Activated CD4-positive, alpha-beta memory T cell treated with anti-CD3 and anti-CD28 coated beads for 36 hours (primary cell): ENCODE measurements at regions not wholly inside any gene's neighbourhood (a gene's known extent, or its start where the extent isn't known, plus 50 kb on each side); places are given as distances from the start of the nearest gene placed in this dataset.

Source experiments
- CTCF ChIA-PET: fragments of 350-600 bp; sonication (Branson Sonifier 250); formaldehyde crosslinking; loops from one replicate; lab custom pipeline; 2021; ENCODE audit warnings: antibody characterized with exemption, inconsistent platforms; lab: Charles Lee
- POLR2A ChIA-PET: fragments of 350-600 bp; sonication (Branson Sonifier 250); formaldehyde crosslinking; loops from one replicate; lab custom pipeline; 2021; ENCODE audit warnings: antibody characterized with exemption; lab: Charles Lee
- DNase-seq: peaks from one replicate; pipeline ENCODE4 v3.0.0-alpha.2; 2020
- H3K27ac Mint-ChIP-seq: one replicate; pipeline ENCODE4 v1.8.0; 2021; ENCODE audit warnings: mixed read lengths
- H3K27me3 Mint-ChIP-seq: one replicate; pipeline ENCODE4 v1.8.0; 2021; ENCODE audit warnings: mixed read lengths
- H3K36me3 Mint-ChIP-seq: one replicate; pipeline ENCODE4 v1.8.0; 2021; ENCODE audit warnings: mixed read lengths
- H3K4me1 Mint-ChIP-seq: one replicate; pipeline ENCODE4 v1.8.0; 2021; ENCODE audit warnings: low read depth, mixed read lengths
- H3K4me3 Mint-ChIP-seq: one replicate; pipeline ENCODE4 v1.8.0; 2021; ENCODE audit warnings: mild to moderate bottlenecking, mixed read lengths
- H3K9me3 Mint-ChIP-seq: one replicate; pipeline ENCODE4 v1.8.0; 2021; ENCODE audit warnings: mixed read lengths
- intact Hi-C: fragments of 100-400 bp; cut with micrococcal nuclease; formaldehyde crosslinking; loops from one replicate; pipeline ENCODE4 v1.15.1; 2023

- intact Hi-C loops, result no loop called here
- CTCF ChIA-PET, result interaction anchor here (1.5 kb wide), 1 partner anchor 8 kb away, joined by 6 read pairs; no protein-coding TSS in a partner anchor
- Mint-ChIP-seq H3K4me3 (no peak overlapping the region), H3K27me3 (no peaks in the 10 kb centered on the region), H3K4me1 (no peaks in the 10 kb centered on the region), H3K36me3 (no peaks in the 10 kb centered on the region), H3K27ac (no peak overlapping the region), H3K9me3 (no peaks in the 10 kb centered on the region)
- DNase-seq, result no peak
- POLR2A ChIA-PET, result no interaction called here
Measured at GRCh38 chr3:152516216-152516615, 247.5 kb downstream of the MBNL1 start.

- Mint-ChIP-seq H3K27ac (no peak overlapping the region), H3K9me3 (no peaks in the 10 kb centered on the region), H3K4me3 (no peak overlapping the region), H3K4me1 (no peaks in the 10 kb centered on the region), H3K27me3 (no peaks in the 10 kb centered on the region), H3K36me3 (no peaks in the 10 kb centered on the region)
- DNase-seq, result no peak
- intact Hi-C loops, result no loop called here
- POLR2A ChIA-PET, result no interaction called here
- CTCF ChIA-PET, result no interaction called here
Measured at GRCh38 chr3:152517502-152517901, 248.8 kb downstream of the MBNL1 start.

- intact Hi-C loops, result no loop called here
- ChIA-PET CTCF (no interaction called here), POLR2A (no interaction called here)
- DNase-seq, result no peak
- Mint-ChIP-seq H3K4me3 (no peak overlapping the region), H3K36me3 (no peaks in the 10 kb centered on the region), H3K9me3 (no peaks in the 10 kb centered on the region), H3K27ac (no peak overlapping the region), H3K27me3 (no peaks in the 10 kb centered on the region), H3K4me1 (no peaks in the 10 kb centered on the region)
Measured at GRCh38 chr3:152518346-152518745, 249.6 kb downstream of the MBNL1 start.

- ChIA-PET CTCF (no interaction called here), POLR2A (no interaction called here)
- Mint-ChIP-seq H3K9me3 (no peaks in the 10 kb centered on the region), H3K27ac (no peak overlapping the region), H3K4me1 (no peaks in the 10 kb centered on the region), H3K27me3 (no peaks in the 10 kb centered on the region), H3K4me3 (no peak overlapping the region), H3K36me3 (no peaks in the 10 kb centered on the region)
- intact Hi-C loops, result no loop called here
- DNase-seq, result no peak
Measured at GRCh38 chr3:152519376-152519775, 250.6 kb downstream of the MBNL1 start.

DNA sequence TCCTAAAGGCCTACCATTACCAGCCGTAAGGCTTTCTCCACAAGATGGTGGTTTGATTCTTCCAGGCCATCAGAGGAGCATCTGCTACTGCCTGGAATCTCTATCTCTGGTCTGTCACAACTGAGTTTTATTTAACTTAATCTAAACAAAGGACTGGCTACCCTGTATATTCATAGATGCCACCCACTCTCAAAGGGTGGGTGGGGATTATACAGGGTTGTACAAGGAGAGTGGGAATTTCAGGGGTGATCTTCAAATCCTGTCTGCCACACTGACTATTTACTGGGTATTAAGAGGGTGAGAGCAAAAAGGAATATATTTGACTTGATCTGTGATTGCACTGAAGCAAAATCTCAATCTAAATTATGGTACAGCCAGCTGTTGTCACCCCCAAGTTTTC is 253.3 kb downstream of the MBNL1 start:
- POLR2A ChIA-PET, result no interaction called here
- CTCF ChIA-PET, result interaction anchor here (0.9 to 3.5 kb wide), 5 partner anchors 13 to 450 kb away, joined by 3 to 14 read pairs (median 4); no protein-coding TSS in a partner anchor
- Mint-ChIP-seq H3K4me3 (no peak overlapping the region), H3K36me3 (no peaks in the 10 kb centered on the region), H3K27ac (no peak overlapping the region), H3K4me1 (no peaks in the 10 kb centered on the region), H3K27me3 (no peaks in the 10 kb centered on the region), H3K9me3 (no peaks in the 10 kb centered on the region)
- DNase-seq, result no peak
- intact Hi-C loops, result no loop called here

DNA sequence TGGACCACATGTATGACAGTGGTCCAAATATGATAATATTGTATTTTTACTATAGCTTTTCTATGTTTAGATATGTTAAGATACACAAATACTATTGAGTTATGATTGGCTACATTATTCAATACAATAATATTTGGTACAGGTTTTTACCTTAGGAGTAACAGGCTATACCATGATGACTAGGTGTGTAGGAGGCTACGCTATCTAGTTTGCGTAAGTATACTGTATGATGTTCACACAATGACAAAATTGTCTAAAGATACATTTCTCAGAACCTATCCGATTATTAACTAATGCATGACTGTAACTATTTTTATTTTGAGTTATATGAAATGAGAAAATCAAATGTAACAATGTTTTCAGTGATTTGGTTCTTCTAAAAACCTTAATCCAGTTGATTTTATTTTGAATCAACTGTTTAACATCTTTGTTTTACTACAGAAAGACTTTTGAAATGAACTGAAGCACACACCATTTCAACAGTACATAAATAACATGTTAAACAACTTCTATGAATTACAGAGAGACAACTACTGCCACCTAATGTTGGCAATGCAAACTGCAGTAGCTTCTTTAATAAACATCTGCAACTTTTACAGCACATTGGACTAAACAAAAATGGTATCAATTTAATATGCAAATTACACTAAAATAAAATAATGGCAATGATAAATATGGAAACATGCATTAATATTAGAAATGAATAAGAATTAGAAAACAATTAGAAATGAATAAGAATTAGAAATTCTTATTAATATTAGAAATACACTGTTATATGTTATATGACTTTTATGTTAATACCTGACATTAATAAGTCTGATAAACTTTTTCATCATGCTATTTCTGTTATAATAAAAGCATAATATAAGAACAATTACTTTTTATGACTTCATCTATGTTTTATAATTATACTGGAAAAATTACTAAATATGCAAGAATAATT is 255.7 kb downstream of the MBNL1 start:
- H3K36me3 Mint-ChIP-seq, result no peaks in the 10 kb centered on the region
- ChIA-PET POLR2A (no interaction called here), CTCF (interaction anchor here (0.6 to 3.5 kb wide), 22 partner anchors 9 to 1057 kb away, joined by 3 to 25 read pairs (median 4); no protein-coding TSS in a partner anchor)
- intact Hi-C loops, result loop anchor here (1.0 to 2.0 kb wide), 3 partner anchors 50 to 452 kb away; no protein-coding TSS in a partner anchor
- no peak for DNase-seq
- H3K9me3 Mint-ChIP-seq, result no peaks in the 10 kb centered on the region
- H3K27me3 Mint-ChIP-seq, result no peaks in the 10 kb centered on the region
- H3K27ac Mint-ChIP-seq, result no peak overlapping the region
- no peaks in the 10 kb centered on the region for H3K4me1 Mint-ChIP-seq
- no peak overlapping the region for H3K4me3 Mint-ChIP-seq

DNA sequence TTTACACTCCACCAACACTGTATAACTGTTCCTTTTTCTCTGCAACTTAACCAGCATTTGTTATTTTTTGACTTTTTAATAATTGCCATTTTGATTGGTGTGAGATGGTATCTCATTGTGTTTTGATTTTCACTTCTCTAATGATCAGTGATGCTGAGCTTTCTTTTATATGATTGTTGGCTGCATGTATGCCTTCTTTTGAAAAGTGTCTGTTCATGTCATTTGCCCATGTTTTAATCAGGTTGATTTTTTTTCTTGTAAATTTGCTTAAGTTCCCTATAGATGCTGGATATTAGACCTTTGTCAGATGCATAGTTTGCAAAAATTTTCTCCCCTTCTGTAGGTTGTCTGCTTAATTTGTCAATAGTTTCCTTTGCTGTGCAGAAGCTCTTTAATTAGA is 263.0 kb downstream of the MBNL1 start:
- intact Hi-C loops, result no loop called here
- CTCF ChIA-PET, result no interaction called here
- POLR2A ChIA-PET, result no interaction called here
- Mint-ChIP-seq H3K9me3 (peaks cover 13% of the 10 kb centered on the region), H3K36me3 (no peaks in the 10 kb centered on the region), H3K4me1 (no peaks in the 10 kb centered on the region), H3K27me3 (peaks cover 17% of the 10 kb centered on the region), H3K27ac (no peak overlapping the region), H3K4me3 (no peak overlapping the region)
- no peak for DNase-seq

- ChIA-PET POLR2A (interaction anchor here (0.6 kb wide), 1 partner anchor 48 kb away, joined by 3 read pairs; no protein-coding TSS in a partner anchor), CTCF (interaction anchor here (0.5 to 1.0 kb wide), 3 partner anchors 14 to 106 kb away, joined by 3 to 4 read pairs (median 3); no protein-coding TSS in a partner anchor)
- no peak overlapping the region for H3K4me3 Mint-ChIP-seq
- H3K27ac Mint-ChIP-seq, result no peak overlapping the region
- no peaks in the 10 kb centered on the region for H3K4me1 Mint-ChIP-seq
- peaks cover 33% of the 10 kb centered on the region for H3K27me3 Mint-ChIP-seq
- peaks cover 13% of the 10 kb centered on the region for H3K9me3 Mint-ChIP-seq
- intact Hi-C loops, result no loop called here
- no peak for DNase-seq
- no peaks in the 10 kb centered on the region for H3K36me3 Mint-ChIP-seq
Measured at GRCh38 chr3:152538518-152538917, 269.8 kb downstream of the MBNL1 start.

GRCh38 chr3:152539191-152539764 is 270.5 kb downstream of the MBNL1 start:
- ChIA-PET POLR2A (no interaction called here), CTCF (interaction anchor here (0.5 kb wide), 1 partner anchor 107 kb away, joined by 4 read pairs; no protein-coding TSS in a partner anchor)
- no peaks in the 10 kb centered on the region for H3K36me3 Mint-ChIP-seq
- DNase-seq, result no peak
- H3K27ac Mint-ChIP-seq, result no peak overlapping the region
- H3K9me3 Mint-ChIP-seq, result peaks cover 13% of the 10 kb centered on the region
- peaks cover 35% of the 10 kb centered on the region for H3K27me3 Mint-ChIP-seq
- no peaks in the 10 kb centered on the region for H3K4me1 Mint-ChIP-seq
- H3K4me3 Mint-ChIP-seq, result no peak overlapping the region
- intact Hi-C loops, result no loop called here

DNA sequence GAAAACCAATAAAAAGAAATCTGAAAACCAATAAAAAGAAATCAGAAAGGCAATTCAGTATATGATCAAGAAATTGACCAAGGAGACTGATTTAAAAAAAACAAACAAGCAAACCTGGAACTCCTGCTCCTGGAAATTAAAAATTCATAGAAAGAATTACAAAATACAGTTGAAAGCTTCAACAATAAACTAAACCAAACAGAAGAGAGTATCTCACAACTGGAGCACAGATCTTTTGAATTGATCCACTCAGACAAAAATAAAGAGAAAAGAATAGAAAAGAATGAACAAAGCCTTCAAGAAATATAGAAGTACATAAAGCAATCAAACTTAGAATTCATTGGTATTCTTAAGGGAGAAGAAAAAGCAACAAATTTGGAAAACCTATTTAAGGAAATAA is 271.4 kb downstream of the MBNL1 start:
- ChIA-PET CTCF (no interaction called here), POLR2A (no interaction called here)
- H3K27ac Mint-ChIP-seq, result no peak overlapping the region
- no peak overlapping the region for H3K4me3 Mint-ChIP-seq
- intact Hi-C loops, result no loop called here
- DNase-seq, result no peak
- H3K9me3 Mint-ChIP-seq, result peaks cover 10% of the 10 kb centered on the region
- peaks cover 30% of the 10 kb centered on the region for H3K27me3 Mint-ChIP-seq
- H3K36me3 Mint-ChIP-seq, result no peaks in the 10 kb centered on the region
- H3K4me1 Mint-ChIP-seq, result no peaks in the 10 kb centered on the region

DNA sequence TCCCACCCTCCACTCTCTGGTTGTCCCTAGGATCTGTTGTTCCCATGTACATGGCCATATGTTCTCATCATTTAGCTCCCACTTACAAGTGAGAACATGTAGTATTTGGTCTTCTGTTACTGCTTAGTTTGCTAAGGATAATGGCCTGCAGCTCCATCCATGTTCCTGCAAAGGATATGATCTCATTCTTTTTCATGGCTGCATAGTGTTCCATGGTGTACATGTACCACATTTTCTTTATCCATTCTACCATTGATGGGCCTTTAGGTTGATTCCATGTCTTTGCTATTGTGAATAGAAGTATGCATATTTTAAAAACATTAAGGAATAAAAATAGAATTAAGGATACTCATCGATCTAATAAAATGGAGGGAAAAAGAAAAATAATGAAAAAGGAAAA is 278.4 kb downstream of the MBNL1 start:
- no peaks in the 10 kb centered on the region for H3K9me3 Mint-ChIP-seq
- CTCF ChIA-PET, result no interaction called here
- no peak overlapping the region for H3K27ac Mint-ChIP-seq
- H3K27me3 Mint-ChIP-seq, result peaks cover 7% of the 10 kb centered on the region
- POLR2A ChIA-PET, result no interaction called here
- intact Hi-C loops, result no loop called here
- no peak overlapping the region for H3K4me3 Mint-ChIP-seq
- no peaks in the 10 kb centered on the region for H3K36me3 Mint-ChIP-seq
- no peaks in the 10 kb centered on the region for H3K4me1 Mint-ChIP-seq
- no peak for DNase-seq

DNA sequence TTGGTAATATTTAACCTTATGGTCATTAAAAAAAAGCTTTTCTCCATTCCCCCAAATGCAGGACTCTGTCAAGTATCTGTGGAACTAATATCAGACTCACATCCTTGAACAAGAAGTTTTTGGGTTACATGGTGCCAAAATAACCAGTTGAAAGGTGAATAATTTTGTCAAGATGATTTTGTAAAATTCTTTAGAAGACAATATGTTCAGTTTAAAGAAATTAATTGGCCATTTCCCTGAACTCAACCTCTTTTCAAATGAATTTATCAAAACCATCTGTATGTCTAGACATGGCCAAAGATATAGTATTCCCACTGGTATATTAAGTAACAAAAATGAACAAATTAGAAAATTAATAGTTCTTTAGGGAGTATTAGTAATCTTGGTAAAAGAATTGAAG is 280.5 kb downstream of the MBNL1 start:
- H3K27ac Mint-ChIP-seq, result no peak overlapping the region
- no peaks in the 10 kb centered on the region for H3K9me3 Mint-ChIP-seq
- intact Hi-C loops, result no loop called here

More for the DNA sequence above, 280.5 kb downstream of the MBNL1 start:
- CTCF ChIA-PET, result no interaction called here
- Mint-ChIP-seq H3K27me3 (peaks cover 3% of the 10 kb centered on the region), H3K4me3 (no peak overlapping the region), H3K36me3 (no peaks in the 10 kb centered on the region), H3K4me1 (no peaks in the 10 kb centered on the region)
- POLR2A ChIA-PET, result no interaction called here
- no peak for DNase-seq
